ENCODE measurements at regions not wholly inside any gene's neighbourhood (a gene's known extent, or its start where the extent isn't known, plus 50 kb on each side); places are given as distances from the start of the nearest gene placed in this dataset.

GRCh38 chr4:38568768-38569167 is 95.2 kb upstream of the KLF3 start:
- no peak for TF ChIP-seq POLR2A (IDR thresholded peaks at IDR 0.05)
- no peak for TF ChIP-seq CTCF (IDR thresholded peaks at IDR 0.05)
- no peak for TF ChIP-seq POLR2AphosphoS5 (IDR thresholded peaks at IDR 0.05)
